Fibroblast of skin of right biceps (primary cell): ENCODE measurements at regions not wholly inside any gene's neighbourhood (a gene's known extent, or its start where the extent isn't known, plus 50 kb on each side); places are given as distances from the start of the nearest gene placed in this dataset.
"Not testable (repeated sequence)": the region's sequence is repeated elsewhere in the genome, so short reads cannot be mapped to it uniquely, and the experiment has no call there.

ENCODE experiments used
- DNase-seq: peaks from one replicate; pipeline ENCODE4 v3.0.0-alpha.2; 2013

GRCh38 chr3:159482241-159482993 is 506.2 kb upstream of the IL12A start:
- DNase-seq, result no peak

- no peak for DNase-seq
Measured at GRCh38 chr3:159482994-159483367, 505.7 kb upstream of the IL12A start.

- no peak for DNase-seq
Measured at GRCh38 chr3:159486580-159486979, 502.1 kb upstream of the IL12A start.

DNA sequence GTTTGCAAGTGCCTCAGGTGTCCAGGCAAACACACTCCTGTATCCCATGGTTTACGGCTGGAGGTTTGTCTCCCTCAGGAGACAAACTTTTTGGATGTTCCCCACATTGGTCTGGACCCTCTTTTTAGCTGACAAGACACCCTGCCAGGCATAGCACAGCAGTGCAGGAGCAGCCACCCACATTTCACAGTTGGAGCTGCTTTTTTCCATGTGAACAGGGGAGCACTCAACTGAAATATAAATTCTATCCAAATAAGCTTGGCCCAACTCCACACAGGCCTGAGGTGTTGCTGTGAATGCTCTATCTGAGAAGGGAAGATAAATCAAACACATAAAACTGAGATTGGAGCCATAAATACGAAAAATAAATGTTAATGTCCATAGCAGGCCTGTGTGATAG is 501.3 kb upstream of the IL12A start:
- DNase-seq, result no peak

- no peak for DNase-seq
Measured at GRCh38 chr3:159488602-159489001, 500.0 kb upstream of the IL12A start.

- DNase-seq, result no peak
Measured at GRCh38 chr3:159497361-159497760, 491.3 kb upstream of the IL12A start.

DNA sequence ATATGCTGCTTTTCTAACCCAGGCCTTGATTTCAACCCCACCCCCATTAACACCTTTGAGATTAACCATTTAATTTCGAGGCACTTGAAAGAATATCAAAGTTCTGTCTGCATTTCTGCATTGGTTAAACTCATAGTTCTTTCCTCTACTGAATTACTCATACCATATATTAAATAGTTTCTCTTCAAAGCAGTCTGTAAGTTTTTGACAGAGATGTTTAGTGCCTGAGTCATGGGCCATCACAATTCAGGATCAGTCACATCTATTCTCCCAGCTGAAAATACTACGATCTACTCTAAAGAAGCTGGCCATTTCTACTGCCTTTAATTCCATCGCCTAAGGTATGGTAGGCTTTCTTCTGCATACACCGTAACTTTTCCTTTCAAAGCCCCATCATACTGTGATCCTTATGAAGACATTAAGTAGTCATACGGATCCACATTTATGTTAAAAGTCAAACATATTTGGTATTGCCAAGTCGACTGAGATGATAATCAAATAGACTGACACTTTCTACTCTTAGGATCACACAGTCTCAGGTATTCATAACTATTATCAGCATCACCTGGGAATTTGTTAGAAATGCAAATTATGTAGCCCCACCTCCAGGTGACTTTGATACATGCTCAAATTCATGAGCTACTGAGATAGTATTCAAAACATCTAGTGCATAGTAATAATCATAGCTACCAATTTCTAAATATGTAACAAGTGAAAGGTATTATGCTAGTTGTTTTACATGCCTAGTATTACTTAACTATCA is 489.4 kb upstream of the IL12A start:
- peak; percentile 78 for DNase-seq

DNA sequence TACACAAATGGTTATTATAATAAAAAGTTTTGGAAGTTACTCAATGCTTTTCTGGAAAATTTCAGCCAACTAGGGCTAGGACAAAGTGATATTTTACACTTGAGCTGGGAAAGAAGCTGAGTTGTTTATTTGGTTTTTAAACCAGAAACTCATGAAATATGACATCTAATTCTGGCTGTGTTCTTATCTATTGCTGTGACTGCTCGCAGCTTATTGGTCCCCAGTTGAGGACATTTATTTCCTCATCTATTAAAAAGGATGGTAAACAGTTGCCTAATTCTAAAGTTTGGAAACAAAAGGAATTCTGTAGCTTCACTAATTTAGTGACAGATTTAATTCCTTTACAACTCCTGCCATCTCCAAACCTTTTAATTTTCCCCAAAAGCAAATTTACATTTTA is 487.6 kb upstream of the IL12A start:
- DNase-seq, result no peak

GRCh38 chr3:159502986-159503385 is 485.6 kb upstream of the IL12A start:
- no peak for DNase-seq

DNA sequence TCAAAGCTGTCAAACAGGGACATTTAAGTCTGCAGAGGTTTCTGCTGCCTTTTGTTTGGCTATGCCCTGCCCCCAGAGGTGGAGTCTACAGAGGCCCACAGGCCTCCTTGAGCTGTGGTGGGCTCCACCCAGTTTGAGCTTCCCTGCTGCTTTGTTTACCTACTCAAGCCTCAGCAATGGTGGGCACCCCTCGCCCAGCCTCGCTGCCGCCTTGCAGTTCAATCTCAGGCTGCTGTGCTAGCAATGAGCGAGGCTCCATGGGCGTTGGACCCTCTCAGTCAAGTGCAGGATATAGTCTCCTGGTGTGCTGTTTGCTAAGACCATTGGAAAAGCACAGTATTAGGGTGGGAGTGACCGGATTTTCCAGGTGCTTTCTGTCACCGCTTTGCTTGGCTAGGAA is 477.6 kb upstream of the IL12A start:
- DNase-seq, result not testable (repeated sequence)

DNA sequence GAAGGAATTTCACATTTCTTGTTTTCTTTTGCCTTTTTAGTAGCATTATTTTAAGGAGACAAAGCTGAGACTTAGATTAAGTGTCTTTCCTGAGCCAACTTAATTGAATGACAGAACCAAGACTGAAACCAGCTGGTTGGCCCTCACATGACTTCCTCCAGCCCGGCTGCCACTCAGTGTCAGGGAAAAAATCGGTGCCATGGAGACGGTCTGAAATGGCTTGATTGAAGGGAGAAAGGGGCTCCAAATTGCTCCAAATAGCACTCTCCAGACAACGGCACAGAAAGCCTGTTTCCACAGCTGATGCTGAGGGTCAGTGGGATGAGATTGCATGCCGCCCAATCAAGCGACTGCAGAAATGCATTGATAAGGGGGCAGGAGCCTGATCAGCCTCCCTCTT is 475.2 kb upstream of the IL12A start:
- no peak for DNase-seq

DNA sequence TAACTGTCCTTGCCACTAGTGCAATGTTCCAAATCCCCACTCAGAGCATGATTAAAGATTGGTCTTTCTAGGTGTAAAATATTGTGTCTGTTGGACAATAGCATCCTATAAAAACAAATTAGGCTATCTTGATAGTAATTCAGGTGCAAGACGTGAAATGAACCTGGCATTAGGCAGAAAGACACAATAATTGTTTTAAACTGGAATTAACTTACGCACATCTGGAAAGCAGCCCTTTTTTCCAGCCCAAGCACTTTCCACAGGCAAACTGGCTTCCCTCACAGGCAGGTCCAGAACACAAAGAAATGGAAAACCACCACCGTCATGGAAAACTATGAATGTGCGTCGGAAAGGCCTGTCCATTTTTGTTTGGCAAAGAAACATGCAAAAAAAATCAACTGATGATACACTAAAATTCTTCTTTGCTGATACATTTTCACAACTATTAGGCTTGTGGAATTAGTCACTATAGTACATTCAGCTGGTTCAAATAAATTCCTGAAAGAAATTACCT is 474.7 kb upstream of the IL12A start:
- DNase-seq, result peak; percentile 51

DNA sequence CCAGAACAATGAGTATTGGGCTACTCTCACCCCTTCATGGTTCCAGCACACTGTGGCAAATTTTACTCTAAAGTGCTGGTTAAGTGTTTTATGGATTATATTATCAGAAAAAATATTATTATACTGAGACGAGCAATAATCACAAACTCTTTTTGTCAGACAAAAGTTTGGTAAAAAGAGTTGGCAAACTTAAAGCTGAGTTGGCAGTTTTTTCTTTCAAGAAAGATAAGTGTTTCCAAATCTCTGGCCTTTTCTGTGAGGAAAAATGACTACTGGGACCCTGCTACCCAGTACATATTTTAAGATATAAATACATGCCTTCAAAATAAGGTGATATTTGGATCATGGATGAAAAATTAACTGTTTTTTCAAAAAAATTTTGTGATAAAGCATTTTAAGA is 471.5 kb upstream of the IL12A start:
- no peak for DNase-seq

GRCh38 chr3:159520638-159521037 is 468.0 kb upstream of the IL12A start:
- no peak for DNase-seq

DNA sequence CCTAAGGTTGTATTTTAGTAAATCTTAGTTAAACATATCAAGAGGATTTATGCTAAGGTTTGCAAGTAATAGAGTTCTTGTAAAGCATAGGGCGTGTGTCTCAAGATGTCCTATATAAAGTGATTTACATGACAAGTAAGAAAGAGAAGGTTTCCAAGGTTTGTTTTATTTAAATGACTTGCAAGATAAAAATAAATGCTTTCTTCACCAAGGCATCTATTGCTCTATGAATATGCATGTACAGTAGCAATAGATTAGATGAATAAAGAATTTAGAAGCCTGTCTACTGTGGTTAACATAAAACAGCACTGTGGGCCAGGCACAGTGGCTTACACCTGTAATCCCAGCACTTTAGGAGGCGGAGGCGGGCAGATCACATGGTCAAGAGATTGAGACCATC is 466.4 kb upstream of the IL12A start:
- no peak for DNase-seq

DNA sequence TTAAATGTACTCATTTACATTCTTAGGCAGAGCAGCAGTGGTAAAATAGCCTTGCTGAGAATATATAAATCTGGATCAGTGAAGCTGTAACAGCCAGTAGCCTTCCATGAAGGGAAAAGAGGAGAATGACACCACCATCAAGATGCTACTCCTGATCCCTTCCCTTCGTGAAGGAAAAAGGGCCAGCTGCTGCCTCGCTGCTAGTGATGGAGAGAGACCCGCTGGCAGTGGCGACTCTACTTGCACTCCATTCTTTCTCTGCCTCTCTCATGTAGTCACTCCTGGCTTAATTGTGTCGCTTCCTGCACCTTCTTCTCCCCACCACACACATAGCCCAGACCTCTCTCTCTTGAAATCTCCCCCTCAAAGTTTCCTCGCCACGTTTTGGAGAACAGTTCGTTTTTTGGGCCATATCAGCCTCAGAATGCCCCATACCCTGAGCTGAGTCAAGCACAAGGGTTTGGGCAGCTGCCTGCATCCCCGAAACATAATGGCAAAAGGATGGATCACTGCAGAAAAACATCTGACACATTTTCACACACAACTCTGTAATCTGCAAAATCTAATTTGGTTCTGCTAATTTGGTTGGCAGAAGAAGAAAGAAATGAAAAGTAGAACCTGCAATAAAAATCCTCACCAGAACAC is 460.3 kb upstream of the IL12A start:
- DNase-seq, result no peak

GRCh38 chr3:159532577-159532976 is 456.1 kb upstream of the IL12A start:
- peak; percentile 8 for DNase-seq

DNA sequence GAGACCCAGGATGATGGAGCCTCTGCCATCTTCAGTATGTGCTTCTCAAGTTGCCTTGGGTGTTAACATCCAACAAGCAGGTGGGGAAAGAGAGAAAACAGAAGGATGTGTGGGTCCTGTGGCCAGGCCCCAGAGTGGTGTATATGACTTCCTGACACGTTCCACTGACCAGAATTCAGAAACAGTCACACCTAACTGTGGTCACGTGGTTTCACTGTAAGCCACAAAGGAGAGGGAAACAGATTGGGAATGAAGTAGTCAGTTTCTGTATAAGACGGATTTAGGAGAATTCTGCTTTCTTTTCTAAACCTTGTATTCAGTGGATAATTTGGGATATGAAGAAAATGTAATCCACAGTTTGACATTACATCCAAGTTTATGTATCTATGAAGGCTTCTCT is 454.1 kb upstream of the IL12A start:
- DNase-seq, result no peak

DNA sequence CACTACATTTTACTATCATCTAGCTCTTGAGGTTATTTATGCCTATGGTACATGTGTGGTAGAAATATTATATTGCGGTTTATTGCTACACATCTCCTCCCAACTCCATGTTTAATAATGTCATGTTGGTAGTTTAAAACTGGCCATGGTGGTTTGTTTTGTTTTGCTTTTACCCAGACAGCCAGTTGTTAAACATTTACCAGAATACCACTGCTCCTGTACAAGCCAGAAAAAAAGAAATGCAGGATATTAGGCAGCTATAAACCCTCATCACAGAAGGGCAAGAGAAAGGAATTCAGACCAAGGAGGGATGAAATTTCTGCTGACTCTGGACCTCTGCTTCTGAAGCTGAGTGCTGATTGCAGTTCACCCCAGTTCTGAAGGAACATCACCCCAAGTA is 451.8 kb upstream of the IL12A start:
- DNase-seq, result no peak

GRCh38 chr3:159538507-159538906 is 450.1 kb upstream of the IL12A start:
- no peak for DNase-seq

DNA sequence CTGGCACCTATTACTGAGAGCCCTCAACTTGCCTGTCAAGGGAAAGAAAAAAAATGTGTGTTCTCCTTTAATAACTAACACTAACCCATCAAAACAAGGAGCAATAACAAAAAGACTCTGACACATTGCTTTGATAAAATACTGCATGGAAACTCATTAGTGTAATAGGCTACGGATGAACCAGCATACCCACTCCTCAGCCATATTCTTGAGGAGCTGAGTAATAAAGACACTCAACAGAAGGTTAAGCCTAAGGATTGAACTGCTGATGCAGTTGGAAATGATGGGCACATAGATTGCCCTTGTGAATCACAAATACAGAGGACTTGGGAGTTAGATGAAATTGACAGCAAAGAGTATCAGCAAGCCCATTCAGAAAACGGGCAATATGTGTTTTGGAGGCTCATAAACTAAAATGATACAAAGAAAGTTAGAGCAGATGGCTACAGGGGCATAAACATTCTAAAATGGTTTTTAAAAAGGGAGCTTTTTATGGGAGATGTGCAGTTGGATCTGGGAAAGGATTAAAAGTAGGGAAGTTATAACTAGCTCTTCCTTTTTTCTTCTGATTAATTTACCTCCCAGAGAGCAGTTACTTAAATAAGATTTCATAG is 447.6 kb upstream of the IL12A start:
- no peak for DNase-seq

- peak; percentile 31 for DNase-seq
Measured at GRCh38 chr3:159548675-159549335, 439.8 kb upstream of the IL12A start.

DNA sequence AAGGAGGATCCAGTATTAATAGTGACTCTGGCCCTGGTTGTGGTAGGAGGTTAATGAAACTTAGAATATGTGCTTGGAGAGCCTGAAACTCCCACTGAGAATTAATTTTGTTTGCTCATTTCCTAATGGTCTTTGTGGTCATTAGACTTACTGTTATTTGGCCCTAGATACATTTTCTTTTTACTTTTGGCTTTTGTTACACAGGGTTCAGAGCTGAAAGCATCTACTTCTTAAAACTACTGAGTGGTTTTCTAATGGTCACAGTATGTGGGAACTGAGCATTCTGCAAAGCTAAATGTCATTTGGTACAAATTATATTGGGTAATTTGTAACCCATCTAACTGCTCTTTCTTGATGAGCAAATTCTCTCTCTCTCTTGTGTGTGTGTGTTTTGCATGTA is 433.4 kb upstream of the IL12A start:
- DNase-seq, result no peak
